Fibroblast of lung (primary cell): ENCODE measurements at regions not wholly inside any gene's neighbourhood (a gene's known extent, or its start where the extent isn't known, plus 50 kb on each side); places are given as distances from the start of the nearest gene placed in this dataset.

Experiments used
- CTCF ChIP-seq, 2 donors: IDR thresholded peaks in 1 of 2; conservative IDR thresholded peaks in 1 of 2; 1 replicate in 1 of 2; 2 replicates in 1 of 2; pipeline ENCODE4 v1.5.1; 2011 to 2012; ENCODE audit warnings: low read length in 2 of 2, control low read depth in 1 of 2, inconsistent platforms in 1 of 2, low read depth in 1 of 2, mild to moderate bottlenecking in 1 of 2
- EZH2 ChIP-seq: IDR thresholded peaks from 2 replicates; pipeline ENCODE4 v1.5.1; 2012; ENCODE audit warnings: low read length, control low read depth, mild to moderate bottlenecking; ENCODE audit errors: missing control alignments

GRCh38 chr11:45736424-45736823, 68.5 kb upstream of the SLC35C1 start:
- TF ChIP-seq CTCF (conservative IDR thresholded peaks at IDR 0.05 in 1 of 2, IDR thresholded peaks at IDR 0.05 in 1 of 2; ENCODE audit: low read depth in 1 of 2, low read length in 2 of 2) (no peak), EZH2 (no peak)
